H9 (cell line): ENCODE measurements at regions not wholly inside any gene's neighbourhood (a gene's known extent, or its start where the extent isn't known, plus 50 kb on each side); places are given as distances from the start of the nearest gene placed in this dataset.

Experiments
- DNase-seq: peaks from one replicate; pipeline ENCODE4 v3.0.0-alpha.2; 2017
- H2AFZ ChIP-seq: one replicate; pipeline ENCODE4 v1.6.1; 2013; ENCODE audit warnings: mild to moderate bottlenecking, low read length, control low read depth, moderate library complexity
- H2AK5ac ChIP-seq: 2 replicates; pipeline ENCODE4 v1.6.1; 2013; ENCODE audit warnings: low read length, control low read depth, mixed read lengths; ENCODE audit not compliant: insufficient read length
- H2BK120ac ChIP-seq: one replicate; pipeline ENCODE4 v1.6.1; 2013; ENCODE audit warnings: low read depth, mild to moderate bottlenecking, low read length, control low read depth, inconsistent platforms; ENCODE audit not compliant: poor library complexity, severe bottlenecking
- H2BK12ac ChIP-seq: 2 replicates; pipeline ENCODE4 v1.6.1; 2013; ENCODE audit warnings: low read length, control low read depth, mixed read lengths, low read depth; ENCODE audit not compliant: insufficient read length
- H2BK15ac ChIP-seq: 2 replicates; pipeline ENCODE4 v1.6.1; 2013; ENCODE audit warnings: low read depth, low read length, control low read depth
- H2BK20ac ChIP-seq: one replicate; pipeline ENCODE4 v1.6.1; 2013; ENCODE audit warnings: low read depth, mild to moderate bottlenecking, low read length, control low read depth, inconsistent platforms; ENCODE audit not compliant: poor library complexity, severe bottlenecking
- H2BK5ac ChIP-seq: 2 replicates; pipeline ENCODE4 v1.6.1; 2013; ENCODE audit warnings: low read length, control low read depth, mixed read lengths; ENCODE audit not compliant: insufficient read length
- H3K14ac ChIP-seq: 2 replicates; pipeline ENCODE4 v1.6.1; 2013; ENCODE audit warnings: low read length, control low read depth; ENCODE audit not compliant: insufficient read depth
- H3K18ac ChIP-seq: 2 replicates; pipeline ENCODE4 v1.6.1; 2013; ENCODE audit warnings: low read depth, mild to moderate bottlenecking, mixed read lengths, low read length, control low read depth; ENCODE audit not compliant: insufficient read length
- H3K23ac ChIP-seq: 2 replicates; pipeline ENCODE4 v1.6.1; 2013; ENCODE audit warnings: low read length, control low read depth, mixed read lengths, low read depth; ENCODE audit not compliant: insufficient read length
- H3K23me2 ChIP-seq: 2 replicates; pipeline ENCODE4 v1.6.1; 2013; ENCODE audit warnings: low read depth, mild to moderate bottlenecking, mixed read lengths, low read length, control low read depth; ENCODE audit not compliant: insufficient read length, poor library complexity, severe bottlenecking
- H3K27ac ChIP-seq: 2 replicates; pipeline ENCODE4 v1.5.1; 2013; ENCODE audit warnings: low read length, control low read depth, mixed read lengths, low read depth; ENCODE audit not compliant: insufficient read length
- H3K27me3 ChIP-seq: 2 replicates; pipeline ENCODE4 v1.6.1; 2013; ENCODE audit warnings: low read length, control low read depth, inconsistent platforms; ENCODE audit not compliant: insufficient read depth
- H3K4ac ChIP-seq: 2 replicates; pipeline ENCODE4 v1.6.1; 2013; ENCODE audit warnings: low read depth, mild to moderate bottlenecking, control low read depth, inconsistent platforms, low read length, moderate library complexity
- H3K4me1 ChIP-seq: 2 replicates; pipeline ENCODE4 v1.6.1; 2013; ENCODE audit warnings: low read length, control low read depth, inconsistent platforms; ENCODE audit not compliant: insufficient read depth
- H3K4me2 ChIP-seq: 2 replicates; pipeline ENCODE4 v1.6.1; 2013; ENCODE audit warnings: low read length, control low read depth, mixed read lengths; ENCODE audit not compliant: insufficient read length, insufficient read depth
- H3K56ac ChIP-seq: 2 replicates; pipeline ENCODE4 v1.6.1; 2013; ENCODE audit warnings: low read depth, mild to moderate bottlenecking, mixed read lengths, low read length, control low read depth; ENCODE audit not compliant: insufficient read length
- H3K79me1 ChIP-seq: 2 replicates; pipeline ENCODE4 v1.6.1; 2013; ENCODE audit warnings: low read depth, mild to moderate bottlenecking, moderate library complexity, low read length, control low read depth, inconsistent platforms; ENCODE audit not compliant: insufficient read depth, poor library complexity, severe bottlenecking
- H3K79me2 ChIP-seq: 2 replicates; pipeline ENCODE4 v1.6.1; 2013; ENCODE audit warnings: low read length, control low read depth, inconsistent platforms; ENCODE audit not compliant: insufficient read depth
- H3K9ac ChIP-seq: 2 replicates; pipeline ENCODE4 v1.6.1; 2013; ENCODE audit warnings: low read length, control low read depth, mixed read lengths; ENCODE audit not compliant: insufficient read length; ENCODE audit errors: extremely low read depth
- H3K9me3 ChIP-seq: one replicate; pipeline ENCODE4 v1.6.1; 2013; ENCODE audit warnings: low read depth, low read length, inconsistent platforms; ENCODE audit not compliant: control insufficient read depth
- H3T11ph ChIP-seq: one replicate; pipeline ENCODE4 v1.6.1; 2013; ENCODE audit warnings: mild to moderate bottlenecking, low read length, control low read depth, inconsistent platforms
- H4K20me1 ChIP-seq: one replicate; pipeline ENCODE4 v1.6.1; 2013; ENCODE audit not compliant: control insufficient read depth, insufficient read length, insufficient read depth
- H4K5ac ChIP-seq: 2 replicates; pipeline ENCODE4 v1.6.1; 2013; ENCODE audit warnings: low read depth, mild to moderate bottlenecking, mixed read lengths, low read length, control low read depth; ENCODE audit not compliant: insufficient read length
- H4K8ac ChIP-seq: replicated peaks from 2 replicates; pipeline ENCODE4 v1.6.1; 2013; ENCODE audit warnings: low read length, control low read depth, mixed read lengths, low read depth; ENCODE audit not compliant: insufficient read length
- H4K91ac ChIP-seq: 2 replicates; pipeline ENCODE4 v1.6.1; 2013; ENCODE audit warnings: low read depth, mild to moderate bottlenecking, moderate library complexity, mixed read lengths, low read length, control low read depth; ENCODE audit not compliant: insufficient read length
- H3K27ac Mint-ChIP-seq, 3 experiments: 2 replicates in 2 of 3; 3 replicates in 1 of 3; pipeline ENCODE4 v1.8.0; 2020 to 2021; ENCODE audit warnings: mixed read lengths in 3 of 3, mild to moderate bottlenecking in 1 of 3, moderate library complexity in 1 of 3
- H3K27me3 Mint-ChIP-seq: 2 replicates; pipeline ENCODE4 v1.8.0; 2021; ENCODE audit warnings: low read depth, mild to moderate bottlenecking, moderate library complexity, mixed read lengths
- H3K36me3 Mint-ChIP-seq, 3 experiments: 2 replicates in 2 of 3; 3 replicates in 1 of 3; pipeline ENCODE4 v1.8.0; 2020 to 2021; ENCODE audit warnings: low read depth in 3 of 3, mixed read lengths in 3 of 3; ENCODE audit not compliant: insufficient read depth in 1 of 3
- H3K4me1 Mint-ChIP-seq, 2 experiments: 2 replicates each; pipeline ENCODE4 v1.8.0; 2020; ENCODE audit warnings: mixed read lengths in 2 of 2
- H3K4me3 Mint-ChIP-seq, 2 experiments: 2 replicates in 1 of 2; 3 replicates in 1 of 2; pipeline ENCODE4 v1.8.0; 2020 to 2021; ENCODE audit warnings: mild to moderate bottlenecking in 2 of 2, mixed read lengths in 2 of 2, moderate library complexity in 1 of 2
- H3K9me3 Mint-ChIP-seq, 2 experiments: 2 replicates in 1 of 2; 3 replicates in 1 of 2; pipeline ENCODE4 v1.8.0; 2020; ENCODE audit warnings: mild to moderate bottlenecking in 2 of 2, mixed read lengths in 2 of 2, moderate library complexity in 1 of 2
- WGBS: extraction: QIAGEN DNeasy Blood & Tissue Kit; methylation state at CpG from one replicate; pipeline ENCODE4 v1.1.7; 2013; ENCODE audit warnings: missing lambda C conversion rate, low lambda C conversion rate, mixed read lengths; ENCODE audit not compliant: insufficient read length; ENCODE audit errors: extremely low coverage; 5-methylcytosine and 5-hydroxymethylcytosine counted together
- TF ChIP-seq, protein P1 (sequence below): fragments of 200-600 bp; sonication (generic); conservative IDR thresholded peaks from 3 replicates; pipeline ENCODE4 v1.8.0; 2021; ENCODE audit warnings: antibody characterized with exemption, mild to moderate bottlenecking

DNA sequence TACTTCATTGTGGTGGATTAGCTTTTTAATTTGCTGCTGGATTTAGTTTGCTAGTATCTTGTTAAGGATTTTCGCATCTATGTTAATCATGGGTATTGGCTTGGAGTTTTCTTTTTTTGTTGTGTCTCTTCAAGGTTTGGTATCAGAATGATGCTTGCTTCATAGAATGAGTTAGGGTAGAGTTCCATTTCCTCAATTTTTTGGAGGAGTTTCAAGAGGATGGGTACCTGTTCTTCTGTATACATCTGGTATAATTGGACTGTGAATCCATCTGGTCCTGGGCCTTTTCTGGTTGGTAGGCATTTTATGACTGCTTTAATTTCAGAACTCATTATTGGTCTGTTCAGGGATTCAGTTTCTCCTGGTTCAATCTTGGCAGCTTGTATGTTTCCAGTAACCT lies 335.6 kb downstream of the EDEM1 start:
- H3K4me1 ChIP-seq = no peaks in the 10 kb centered on the region
- no peak overlapping the region for H4K5ac ChIP-seq
- 0 out of 4 replicates have a peak, but pooled peaks cover 0 to 4% of the 10 kb centered on the region in 2 experiments for H3K4me1 Mint-ChIP-seq

More for the DNA sequence above, 335.6 kb downstream of the EDEM1 start:
- Histone ChIP-seq H2BK15ac (no peak overlapping the region), H3K27me3 (no peaks in the 10 kb centered on the region), H3K9me3 (no peaks in the 10 kb centered on the region), H3T11ph (no peak overlapping the region), H3K23me2 (no peaks in the 10 kb centered on the region), H2AFZ (no peak overlapping the region), H3K14ac (no peak overlapping the region), H4K20me1 (no peaks in the 10 kb centered on the region), H2BK5ac (no peak overlapping the region), H2BK20ac (no peak overlapping the region), H3K56ac (no peak overlapping the region), H3K79me1 (no peaks in the 10 kb centered on the region), H2AK5ac (no peak overlapping the region), H3K79me2 (no peaks in the 10 kb centered on the region), H3K4ac (no peak overlapping the region), H3K27ac (no peak overlapping the region), H3K18ac (no peak overlapping the region), H4K91ac (no peak overlapping the region), H3K4me2 (no peak overlapping the region), H4K8ac (no peak overlapping the region), H3K9ac (no peak overlapping the region), H2BK120ac (no peak overlapping the region), H2BK12ac (no peak overlapping the region), H3K23ac (no peak overlapping the region)
- no peak overlapping the region for H3K4me3 Mint-ChIP-seq
- peaks cover 1% of the 10 kb centered on the region; the same call in 1 of the 2 replicates for H3K27me3 Mint-ChIP-seq
- DNase-seq = no peak
- WGBS = no CpG with 5 or more reads among the region's 1 CpG
- H3K9me3 Mint-ChIP-seq = peaks cover 5 to 6% of the 10 kb centered on the region in 2 experiments; a peak in 3 of 5 replicates
- TF ChIP-seq, protein P1, sequence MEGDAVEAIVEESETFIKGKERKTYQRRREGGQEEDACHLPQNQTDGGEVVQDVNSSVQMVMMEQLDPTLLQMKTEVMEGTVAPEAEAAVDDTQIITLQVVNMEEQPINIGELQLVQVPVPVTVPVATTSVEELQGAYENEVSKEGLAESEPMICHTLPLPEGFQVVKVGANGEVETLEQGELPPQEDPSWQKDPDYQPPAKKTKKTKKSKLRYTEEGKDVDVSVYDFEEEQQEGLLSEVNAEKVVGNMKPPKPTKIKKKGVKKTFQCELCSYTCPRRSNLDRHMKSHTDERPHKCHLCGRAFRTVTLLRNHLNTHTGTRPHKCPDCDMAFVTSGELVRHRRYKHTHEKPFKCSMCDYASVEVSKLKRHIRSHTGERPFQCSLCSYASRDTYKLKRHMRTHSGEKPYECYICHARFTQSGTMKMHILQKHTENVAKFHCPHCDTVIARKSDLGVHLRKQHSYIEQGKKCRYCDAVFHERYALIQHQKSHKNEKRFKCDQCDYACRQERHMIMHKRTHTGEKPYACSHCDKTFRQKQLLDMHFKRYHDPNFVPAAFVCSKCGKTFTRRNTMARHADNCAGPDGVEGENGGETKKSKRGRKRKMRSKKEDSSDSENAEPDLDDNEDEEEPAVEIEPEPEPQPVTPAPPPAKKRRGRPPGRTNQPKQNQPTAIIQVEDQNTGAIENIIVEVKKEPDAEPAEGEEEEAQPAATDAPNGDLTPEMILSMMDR = no peak
- no peaks in the 10 kb centered on the region for H3K36me3 Mint-ChIP-seq
- no peak overlapping the region for H3K27ac Mint-ChIP-seq
